NCI-H446 (cell line): ENCODE measurements at regions not wholly inside any gene's neighbourhood (a gene's known extent, or its start where the extent isn't known, plus 50 kb on each side); places are given as distances from the start of the nearest gene placed in this dataset.
A peak's percentile ranks its signal among the peaks of the same experiment; 100 is the strongest.
"Not testable (repeated sequence)": the region's sequence is repeated elsewhere in the genome, so short reads cannot be mapped to it uniquely, and the experiment has no call there.

Source experiments
- DNase-seq, 2 experiments: peaks; one replicate each; lab custom pipeline; 2025; lab: John Stamatoyannopoulos, UW

DNA sequence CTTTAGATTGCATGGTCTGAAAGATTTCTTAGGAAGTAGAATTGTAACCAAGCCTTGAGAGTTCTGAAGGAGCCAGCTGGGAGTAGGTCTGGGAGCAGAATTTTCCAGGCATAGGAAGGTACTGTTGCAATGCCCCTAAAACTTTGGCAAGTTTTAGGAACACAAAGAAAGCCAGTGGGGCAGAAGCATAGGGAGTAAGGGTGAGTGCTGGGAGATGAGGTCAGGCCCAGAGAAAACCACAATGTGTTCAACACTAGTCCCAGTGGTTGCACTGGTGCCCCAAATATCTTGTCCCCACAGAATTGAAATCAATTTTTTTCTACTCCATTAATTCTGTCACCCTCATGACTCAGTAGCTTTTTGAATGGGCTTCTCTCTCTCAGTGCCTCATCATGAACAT, 120.7 kb upstream of the GALNT15 start:
- no peak for DNase-seq

DNA sequence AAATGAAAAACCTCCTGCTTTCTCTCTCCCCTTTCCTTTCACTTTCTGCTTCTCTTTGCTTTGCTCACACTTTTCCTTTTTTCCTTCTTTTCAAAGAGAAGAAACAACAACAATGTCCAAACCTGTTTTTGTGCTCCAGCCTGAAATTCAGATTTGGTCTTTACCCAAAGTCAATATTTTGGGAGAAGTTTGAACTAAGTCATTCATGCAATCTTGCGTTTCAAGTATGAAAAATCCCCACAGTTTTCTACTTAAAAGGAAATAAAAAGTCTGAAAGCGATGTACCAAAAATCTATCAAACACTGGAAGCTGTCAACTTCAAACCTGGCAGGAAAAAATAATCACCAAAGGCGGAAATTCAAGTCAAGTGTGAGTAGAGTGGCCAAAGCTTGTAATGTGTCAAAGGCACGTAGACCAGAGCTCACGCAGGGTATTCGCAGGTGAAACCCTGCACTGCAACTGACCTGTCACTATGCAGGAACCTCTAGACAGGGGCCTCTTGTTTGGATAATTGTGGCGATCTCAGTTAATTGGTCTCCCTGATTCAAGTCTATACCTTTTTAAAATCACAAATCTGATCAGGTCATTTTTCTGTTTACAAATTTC, 118.8 kb upstream of the GALNT15 start:
- no peak for DNase-seq

DNA sequence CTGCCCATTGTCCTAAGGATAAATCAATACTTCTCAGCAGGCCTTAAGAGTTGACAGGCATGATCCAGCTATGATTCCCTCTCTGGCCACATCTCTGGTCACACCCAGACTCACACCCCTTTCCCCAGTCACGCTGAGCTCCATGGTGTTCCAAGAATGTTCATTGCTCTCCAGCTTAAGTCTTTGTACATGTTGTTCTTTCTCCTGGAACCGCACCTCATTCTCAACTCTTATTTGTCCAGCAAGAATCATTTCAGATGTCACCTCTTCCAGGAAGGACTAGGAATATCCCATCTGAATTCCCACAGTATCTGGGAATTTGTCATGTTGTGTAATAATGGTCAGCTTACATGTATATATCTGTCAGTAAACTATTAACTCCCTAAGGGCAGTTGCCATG, 118.3 kb upstream of the GALNT15 start:
- DNase-seq = no peak

DNA sequence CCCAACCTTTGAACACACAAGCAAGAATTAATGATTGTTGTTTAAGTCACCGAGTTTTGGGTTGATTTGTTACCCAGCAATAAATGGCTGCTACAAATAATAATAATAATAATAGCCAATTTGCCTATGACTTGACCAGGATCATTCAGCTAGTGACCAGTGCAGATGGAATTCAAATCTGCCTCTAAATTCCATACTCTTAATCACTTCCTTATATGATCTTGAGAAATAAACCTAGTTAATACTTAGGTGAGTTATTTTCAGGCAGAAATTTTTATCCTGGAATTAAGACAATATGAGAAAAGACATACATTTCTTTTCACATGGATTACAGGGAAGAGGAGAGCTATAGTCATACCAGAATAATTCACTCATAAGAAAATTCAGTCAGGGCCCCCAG, 116.0 kb upstream of the GALNT15 start:
- DNase-seq = no peak

DNA sequence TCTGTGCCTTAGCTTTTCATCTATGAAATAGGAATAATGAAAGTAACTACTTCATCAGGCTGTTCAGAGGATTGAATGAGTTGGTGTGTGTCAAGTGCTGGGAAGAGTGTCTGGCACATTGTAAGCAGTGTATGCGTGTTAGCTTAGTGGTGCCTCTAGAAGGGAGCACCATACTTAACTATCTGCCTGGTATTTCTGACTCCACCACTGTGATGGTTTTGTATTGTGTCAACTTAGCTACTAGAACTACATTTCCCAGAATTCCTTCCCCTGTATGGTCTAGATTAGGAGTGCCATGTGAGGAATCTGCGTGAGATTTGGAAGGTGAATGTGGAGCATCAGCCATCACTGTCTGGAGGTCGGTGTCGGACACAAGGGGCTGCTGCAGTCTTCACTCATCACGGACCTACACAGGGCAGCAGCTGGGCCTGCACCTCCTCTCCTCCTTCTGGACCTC, 115.4 kb upstream of the GALNT15 start:
- DNase-seq = no peak

DNA sequence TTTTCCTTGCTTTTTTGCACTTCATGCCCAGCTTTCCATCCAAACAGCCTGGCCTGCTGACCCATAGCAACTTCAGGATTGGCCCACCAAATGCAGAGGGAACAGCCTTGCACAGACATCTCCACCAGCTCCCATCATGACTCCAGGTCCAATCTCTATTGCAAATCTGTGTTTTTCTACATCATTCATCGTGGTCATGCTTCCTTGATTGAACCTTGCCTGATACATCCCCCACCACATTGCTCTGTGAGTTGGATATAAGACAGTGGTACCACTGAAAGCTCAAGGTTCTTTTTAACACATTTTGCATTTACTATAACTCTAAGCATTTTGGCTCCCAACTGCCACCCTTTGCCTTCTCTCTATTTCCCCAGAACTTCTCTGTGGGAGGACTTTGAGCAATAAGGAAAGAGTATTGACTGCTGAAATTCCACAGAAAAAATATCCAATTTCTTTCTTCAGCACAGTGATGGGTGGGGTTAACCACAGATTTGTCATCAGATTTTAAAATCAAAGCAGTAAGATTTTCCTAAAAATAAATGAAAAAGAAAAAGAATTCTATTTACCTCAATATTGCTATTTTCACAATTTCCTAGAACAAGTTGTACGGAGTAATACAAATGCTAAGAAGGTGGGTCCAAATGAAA, 114.6 kb upstream of the GALNT15 start:
- DNase-seq = no peak

DNA sequence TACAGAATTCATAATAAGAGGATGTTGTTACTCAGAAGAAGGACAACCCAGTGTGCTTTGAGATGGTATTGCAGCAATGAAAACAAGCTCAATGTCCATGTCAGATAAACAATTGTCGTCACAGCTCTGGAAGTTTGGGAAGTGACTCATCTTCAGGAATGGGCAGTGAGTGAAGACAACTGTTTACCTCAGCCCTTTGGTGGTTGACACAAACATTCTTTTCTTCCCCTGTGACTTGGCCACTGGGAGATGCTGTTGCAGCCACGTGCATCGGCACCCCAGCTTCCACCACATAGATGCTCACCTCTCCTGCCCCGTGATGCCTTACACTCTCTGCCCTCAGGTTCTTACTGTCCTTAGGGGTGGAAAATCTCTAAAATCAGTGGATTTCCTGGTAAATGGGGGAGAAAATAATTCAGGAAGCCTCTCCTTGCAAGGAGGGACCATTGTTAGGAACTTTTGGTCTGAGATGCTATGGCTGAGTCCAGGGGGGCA, 114.1 kb upstream of the GALNT15 start:
- DNase-seq = no peak

DNA sequence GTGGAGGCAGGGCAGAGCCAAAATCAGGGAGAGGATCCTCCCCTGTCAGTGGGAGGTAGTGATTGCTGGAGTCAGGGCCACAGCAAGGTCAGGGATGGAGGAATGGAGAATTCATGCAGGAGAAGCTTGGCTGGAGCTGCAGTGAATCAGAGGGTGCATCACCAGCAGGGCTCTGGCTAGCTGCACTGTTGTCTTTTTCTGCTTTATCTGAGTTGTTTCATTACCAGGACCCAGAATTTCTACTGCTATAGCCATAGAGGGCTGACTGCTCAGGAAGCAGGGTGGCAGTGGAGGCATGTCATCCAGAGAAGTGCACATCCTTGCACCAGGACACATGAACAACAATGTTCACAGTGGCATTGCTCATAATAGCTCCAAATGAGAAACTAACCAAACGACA, 113.5 kb upstream of the GALNT15 start:
- DNase-seq = no peak

DNA sequence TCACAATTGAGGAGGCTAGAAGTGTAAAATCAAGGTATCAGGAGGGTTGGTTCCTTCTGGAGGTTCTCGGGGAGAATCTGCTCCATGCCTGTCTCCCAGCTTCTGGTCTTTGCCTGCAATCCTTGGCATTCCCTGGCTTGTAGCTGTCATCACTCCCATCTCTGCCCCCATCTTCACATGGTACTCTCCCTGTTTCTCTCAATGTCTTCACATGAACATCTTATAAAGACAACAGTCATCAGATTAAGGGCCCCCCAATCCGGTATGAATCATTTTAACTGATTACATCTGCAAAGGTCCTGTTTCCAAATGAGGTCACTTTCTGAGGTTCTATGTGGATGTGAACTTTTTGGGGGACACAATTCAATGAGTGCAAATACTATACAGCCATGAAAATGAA, 113.0 kb upstream of the GALNT15 start:
- no peak for DNase-seq

DNA sequence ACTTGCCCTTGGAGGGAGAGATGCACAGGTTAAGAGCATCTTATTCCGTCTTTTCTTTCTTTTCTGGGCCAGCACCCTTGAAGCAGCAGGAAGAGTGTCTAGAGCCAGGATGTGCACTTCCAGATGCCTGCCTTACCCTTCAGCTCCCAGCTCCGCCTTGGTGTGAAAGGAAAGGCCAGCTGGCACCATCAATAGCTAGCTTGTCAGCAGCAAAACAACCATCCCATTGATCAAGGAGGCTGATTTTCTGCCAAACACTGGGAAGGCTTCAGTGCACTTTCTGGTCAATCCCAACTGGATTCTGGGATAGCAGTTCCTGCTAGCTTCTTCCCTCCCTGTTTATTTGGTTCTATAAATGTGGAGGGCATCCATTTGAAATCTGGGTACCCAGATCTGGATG, 110.9 kb upstream of the GALNT15 start:
- peak; percentile 49 to 87 for DNase-seq

DNA sequence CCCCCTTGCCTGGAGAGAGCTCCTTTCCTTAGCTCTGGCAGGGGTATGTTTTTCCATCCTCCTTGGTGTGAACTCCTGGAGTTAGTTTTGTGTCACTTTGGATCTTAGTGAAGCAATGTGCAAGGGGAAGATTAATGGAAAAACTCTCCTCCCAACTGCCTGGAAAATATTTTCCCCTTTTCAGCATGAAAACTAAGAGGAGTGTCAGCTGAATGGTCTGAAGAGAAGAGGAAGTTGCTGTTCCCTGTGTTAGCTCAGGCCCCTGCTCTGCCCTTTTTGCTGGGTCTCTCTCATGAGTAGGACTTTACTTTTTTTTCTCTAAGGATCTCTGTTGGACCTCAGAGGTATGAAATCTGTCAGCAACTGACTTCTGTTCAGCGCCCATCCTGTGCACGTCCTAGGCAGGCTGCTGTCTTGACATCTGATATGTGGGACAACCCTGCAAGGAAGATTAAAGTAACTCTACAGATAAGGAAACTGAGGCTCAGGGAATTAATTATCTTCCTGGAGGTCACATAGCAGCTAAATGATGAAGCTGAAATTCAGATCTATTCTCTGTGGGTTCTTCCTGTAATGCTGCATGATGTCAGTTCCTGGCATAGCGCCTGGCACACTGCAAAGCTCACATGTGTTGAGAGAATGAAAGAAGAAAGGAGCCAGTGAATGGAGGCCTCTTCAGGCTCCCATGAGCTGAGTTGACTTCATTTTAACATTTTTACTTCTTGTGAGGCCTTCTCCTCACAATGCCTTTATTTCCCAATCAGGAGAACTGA, 109.7 kb upstream of the GALNT15 start:
- peak; percentile 50 to 74 for DNase-seq

DNA sequence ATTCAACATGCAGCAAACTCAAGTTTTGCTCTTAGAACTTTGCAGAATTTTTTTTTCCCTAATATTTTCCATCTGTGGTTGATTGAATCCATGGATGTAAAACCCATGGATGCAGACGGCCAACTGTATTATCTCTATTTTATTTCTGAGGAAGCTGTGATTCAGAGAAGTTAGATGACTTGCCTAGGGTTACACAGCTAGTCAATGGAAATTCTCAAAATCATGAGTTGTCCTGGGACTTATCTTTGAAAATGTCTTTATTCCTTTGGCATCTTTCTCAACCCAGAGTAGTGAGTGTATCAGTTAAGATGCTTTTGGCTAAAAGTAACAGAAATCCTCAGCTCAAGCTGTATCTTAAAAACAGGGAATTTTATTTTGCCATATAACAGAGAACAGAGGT, 107.9 kb upstream of the GALNT15 start:
- no peak for DNase-seq

DNA sequence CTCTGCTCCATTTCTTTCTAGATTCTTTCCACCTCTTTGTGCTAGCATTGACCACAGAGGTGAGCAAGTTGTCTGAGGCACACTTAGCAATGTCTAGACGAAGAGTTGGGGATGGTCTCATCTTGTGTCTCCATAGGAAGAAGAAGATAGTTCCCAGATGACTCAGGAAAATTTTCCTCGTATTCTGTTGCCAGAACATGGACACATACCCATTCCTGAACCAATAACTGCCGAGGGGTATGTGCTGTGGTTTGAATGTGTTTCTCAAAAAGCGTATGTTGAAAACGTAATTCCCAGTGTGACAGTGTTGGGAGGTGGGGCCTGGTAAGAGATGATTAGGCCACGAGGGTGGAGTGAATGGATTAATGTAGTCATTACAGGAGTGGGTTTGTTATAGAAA, 107.5 kb upstream of the GALNT15 start:
- no peak for DNase-seq

DNA sequence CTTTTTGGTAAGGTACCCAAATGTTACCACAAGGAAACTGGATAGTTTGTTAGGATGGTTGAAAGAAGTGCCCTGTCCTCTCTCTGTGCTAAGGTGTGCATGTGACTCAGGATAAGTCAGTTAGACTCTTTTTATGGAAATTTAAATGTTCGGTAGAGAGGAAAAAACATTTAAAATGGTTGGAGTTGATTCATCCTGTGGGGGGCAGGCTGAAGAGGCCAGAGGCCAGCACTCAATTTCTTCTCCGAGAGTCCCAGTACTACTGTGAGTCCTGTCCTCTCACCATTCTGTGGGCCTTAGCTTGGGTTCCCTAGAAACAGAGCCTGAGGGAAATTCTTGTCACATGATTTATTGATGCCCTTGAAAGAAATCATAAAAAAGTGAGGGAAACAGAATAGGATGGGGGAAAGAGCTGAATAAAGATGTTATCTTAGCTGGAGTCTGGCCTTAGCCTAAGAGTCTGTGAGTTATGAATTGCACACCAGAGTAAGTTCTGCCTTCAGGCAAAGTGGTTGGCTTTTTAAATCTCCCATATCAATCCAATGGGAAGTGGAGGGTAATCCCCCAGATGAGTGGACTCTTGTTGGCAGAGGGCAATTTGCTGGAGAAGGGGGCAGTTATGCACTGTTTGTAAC, 106.5 kb upstream of the GALNT15 start:
- no peak for DNase-seq

DNA sequence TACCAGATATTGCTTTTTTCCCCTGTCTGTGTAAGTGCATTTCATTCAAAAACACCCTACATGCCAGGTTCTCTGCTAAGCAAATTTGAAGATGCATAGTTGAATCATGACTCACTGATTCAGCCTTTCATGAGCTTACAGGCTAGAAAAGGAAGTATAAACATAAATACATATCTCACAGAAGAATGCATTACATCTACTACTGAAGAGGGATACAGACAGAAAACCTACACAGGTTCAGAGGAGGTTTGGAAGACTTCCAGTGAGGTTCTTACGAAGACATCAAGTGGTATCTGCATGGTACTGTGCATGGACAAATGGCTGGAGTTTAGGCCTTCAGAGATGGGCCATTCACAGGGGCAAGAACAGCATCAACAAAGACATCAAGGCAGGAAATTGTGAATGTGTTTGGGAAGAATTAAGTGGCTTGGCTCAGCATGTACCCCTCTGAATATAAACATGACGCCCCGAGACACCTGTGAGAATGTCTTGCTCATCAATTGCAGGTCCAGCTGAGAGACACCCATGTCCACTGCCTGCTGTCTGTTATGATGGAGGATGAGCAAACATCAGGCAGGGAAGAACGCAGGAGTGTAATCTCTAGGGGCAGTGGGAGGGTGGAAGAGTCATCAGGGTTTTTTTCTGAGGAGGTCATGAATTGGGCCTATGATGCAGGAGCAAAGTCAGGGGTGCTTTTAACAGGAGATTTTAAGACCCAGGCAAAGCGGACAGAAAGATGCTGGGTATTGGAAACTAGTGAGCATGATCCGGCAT, 105.1 kb upstream of the GALNT15 start:
- peak in 1 of 2 experiments; percentile 14 for DNase-seq

DNA sequence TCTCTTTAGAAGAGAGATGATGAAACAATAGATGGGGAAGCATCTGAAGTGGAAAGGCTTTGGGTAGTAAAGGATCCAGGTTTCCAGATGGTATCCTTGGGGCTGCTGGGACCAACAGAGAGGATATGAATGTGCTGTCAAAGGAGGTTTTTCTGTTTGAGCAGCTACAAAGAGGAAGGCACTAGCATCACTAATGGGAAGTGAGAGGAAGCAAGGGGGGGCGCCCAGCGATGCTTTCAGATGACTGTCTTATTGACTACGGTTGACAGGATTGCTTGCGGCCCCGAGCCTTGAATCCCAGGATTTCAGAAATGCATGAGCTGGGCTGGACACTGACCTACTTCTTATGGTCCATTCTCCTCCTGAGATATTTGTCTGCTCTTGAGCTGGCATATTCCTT, 103.8 kb upstream of the GALNT15 start:
- DNase-seq = no peak

DNA sequence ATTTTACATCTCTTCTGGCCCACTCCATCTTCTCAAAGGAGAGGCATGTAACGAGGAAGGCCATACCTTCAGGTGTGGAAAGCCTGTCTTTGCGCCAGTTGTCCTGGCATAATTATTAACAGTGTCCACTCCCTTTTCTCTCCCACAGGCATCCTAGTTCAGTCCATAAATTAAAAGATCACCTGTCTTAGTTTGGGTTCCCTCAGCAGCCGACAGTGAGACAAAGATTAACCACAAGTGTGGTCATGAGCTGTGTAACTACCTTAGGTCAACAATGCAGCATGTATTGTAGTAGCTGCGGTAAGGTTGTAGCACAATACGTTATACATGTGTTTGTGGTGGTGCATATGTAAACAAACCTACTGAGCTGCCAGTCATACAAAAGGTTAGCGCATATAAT, 103.3 kb upstream of the GALNT15 start:
- no peak for DNase-seq

DNA sequence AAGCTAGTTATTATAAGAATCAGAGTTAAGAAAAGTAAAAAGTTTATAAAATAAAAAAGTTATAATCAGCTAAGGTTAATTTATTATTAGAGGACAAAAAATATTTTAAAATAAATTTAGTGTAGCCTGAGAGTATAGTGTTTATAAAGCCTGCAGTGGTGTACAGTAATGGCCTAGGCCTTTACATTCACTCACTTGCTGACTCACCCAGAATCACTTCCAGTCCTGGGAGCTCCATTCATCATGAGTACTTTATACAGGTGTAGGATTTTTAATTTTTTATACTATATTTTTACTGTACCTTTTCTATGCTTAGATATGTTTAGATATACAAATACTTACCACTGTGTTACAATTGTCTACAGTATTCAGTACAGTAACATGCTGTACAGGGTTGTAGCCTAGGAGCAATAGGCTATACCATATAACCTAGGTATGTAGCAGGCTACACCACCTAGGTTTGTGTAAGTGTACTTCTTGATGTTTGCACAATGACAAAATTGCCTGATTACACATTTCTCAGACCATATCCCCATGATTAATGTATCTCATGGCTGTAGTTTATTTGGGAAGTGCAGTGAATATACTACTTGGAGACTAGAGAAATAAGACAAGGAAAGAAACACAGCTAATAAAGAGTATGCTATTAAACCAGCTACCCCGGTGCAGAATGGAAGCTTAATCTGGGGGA, 101.9 kb upstream of the GALNT15 start:
- DNase-seq = no peak

DNA sequence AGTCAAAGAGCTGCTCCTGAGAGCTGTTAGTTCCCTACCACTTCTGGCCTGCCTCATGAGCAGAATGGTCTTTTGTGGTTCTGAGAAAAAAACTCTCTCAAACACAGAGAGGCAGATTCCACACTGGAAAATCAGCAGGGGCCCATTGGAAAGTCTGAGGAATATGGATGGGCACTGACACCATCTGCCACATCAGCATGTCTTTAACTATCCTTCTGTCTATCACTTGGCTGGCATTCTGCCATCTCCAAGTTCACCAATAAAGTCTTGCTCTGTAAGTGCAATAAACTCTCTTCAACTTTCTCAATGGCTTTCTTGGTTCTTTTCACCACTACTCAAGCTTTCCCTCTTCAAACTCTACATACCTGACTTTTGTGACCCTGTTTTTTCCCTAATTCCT, 101.3 kb upstream of the GALNT15 start:
- DNase-seq = peak in 1 of 2 experiments; percentile 71

DNA sequence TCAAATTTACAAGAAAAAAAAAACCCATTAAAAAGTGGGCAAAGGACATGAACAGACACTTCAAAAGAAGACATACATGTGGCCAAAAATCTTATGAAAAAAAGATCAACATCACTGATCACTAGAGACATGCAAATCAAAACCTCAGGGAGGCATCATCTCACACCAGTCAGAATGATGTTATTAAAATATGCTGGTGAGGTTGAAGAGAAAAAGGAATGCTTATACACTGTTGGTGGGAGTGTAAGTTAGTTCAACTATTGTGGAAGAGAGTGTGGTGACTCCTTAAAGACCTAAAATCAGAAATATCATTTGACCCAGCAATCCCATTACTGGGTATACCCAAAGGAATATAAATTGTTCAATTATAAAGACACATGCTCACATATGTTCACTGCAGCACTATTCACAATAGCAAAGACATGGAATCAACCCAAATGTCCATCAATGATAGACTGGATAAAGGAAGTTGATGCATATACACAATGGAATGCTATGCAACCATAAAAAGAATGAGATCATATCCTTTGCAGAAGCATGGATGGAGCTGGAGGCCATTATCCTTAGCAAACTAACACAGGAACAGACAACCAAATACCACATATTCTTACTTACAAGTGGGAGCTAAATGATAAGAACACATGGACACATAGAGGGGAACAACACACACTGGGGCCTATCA, 100.3 kb upstream of the GALNT15 start:
- DNase-seq = not testable (repeated sequence)

DNA sequence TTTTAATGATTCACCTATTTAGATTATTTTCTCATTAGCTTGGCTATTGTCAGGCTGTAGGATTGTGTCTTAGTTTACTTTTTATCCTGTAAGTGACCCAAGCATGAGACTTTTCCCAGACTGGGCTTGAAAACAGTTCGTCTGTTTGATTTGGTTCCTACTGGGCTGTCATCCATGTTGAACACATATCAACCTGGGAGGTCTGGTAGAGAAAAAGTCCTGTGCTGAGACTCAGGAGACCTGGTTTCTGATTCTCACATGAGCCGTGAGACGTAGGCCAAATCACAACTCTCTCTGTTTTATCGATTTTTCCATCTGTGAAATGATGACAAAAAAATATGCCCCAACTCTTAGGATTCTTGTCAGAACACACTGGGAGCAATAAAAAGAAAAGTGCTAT, 98.8 kb upstream of the GALNT15 start:
- no peak for DNase-seq
